SH-SY5Y (cell line): ENCODE measurements at regions not wholly inside any gene's neighbourhood (a gene's known extent, or its start where the extent isn't known, plus 50 kb on each side); places are given as distances from the start of the nearest gene placed in this dataset.

ENCODE experiments used
- GATA2 ChIP-seq: IDR thresholded peaks from 2 replicates; pipeline ENCODE4 v1.6.1; 2011; ENCODE audit warnings: mild to moderate bottlenecking, low read depth, low read length
- GATA3 ChIP-seq: IDR thresholded peaks from 2 replicates; pipeline ENCODE4 v1.6.1; 2011; ENCODE audit warnings: low read depth, mild to moderate bottlenecking, low read length, moderate library complexity

DNA sequence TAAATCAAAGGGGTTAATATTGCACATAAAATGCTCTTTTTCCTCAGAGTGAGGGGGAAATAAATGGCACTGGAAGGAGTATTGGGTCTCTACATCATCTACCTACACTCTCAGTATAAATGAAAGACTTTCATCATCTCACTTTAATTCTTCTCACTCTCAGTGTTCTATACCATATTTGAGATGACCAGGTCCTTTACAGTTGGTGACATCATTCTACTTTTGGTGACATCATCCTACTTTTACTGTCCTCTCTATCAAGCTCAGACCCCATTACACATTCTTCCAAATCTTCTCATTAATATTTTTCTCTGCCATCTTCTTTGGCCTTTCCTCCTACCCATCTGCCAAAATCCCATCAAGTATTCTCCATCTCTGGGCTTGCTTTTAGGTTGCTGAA is 74.6 kb upstream of the TMEM106B start:
- TF ChIP-seq GATA2 = no peak
- TF ChIP-seq GATA3 = no peak
